ENCODE measurements at regions not wholly inside any gene's neighbourhood (a gene's known extent, or its start where the extent isn't known, plus 50 kb on each side); places are given as distances from the start of the nearest gene placed in this dataset.

DNA sequence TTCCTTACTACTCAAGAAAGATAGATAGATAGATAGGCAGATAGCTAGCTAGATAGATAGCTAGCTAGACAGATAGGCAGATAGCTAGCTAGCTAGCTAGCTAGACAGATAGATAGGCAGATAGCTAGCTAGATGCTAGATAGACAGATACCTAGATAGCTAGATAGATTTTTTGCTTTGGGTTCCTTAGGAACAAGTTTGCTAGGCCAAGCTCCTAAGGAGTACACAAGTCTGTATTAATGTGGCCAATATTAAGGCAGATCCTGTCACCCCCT is 61.7 kb upstream of the VPREB1 start:
- TF ChIP-seq, protein P1, sequence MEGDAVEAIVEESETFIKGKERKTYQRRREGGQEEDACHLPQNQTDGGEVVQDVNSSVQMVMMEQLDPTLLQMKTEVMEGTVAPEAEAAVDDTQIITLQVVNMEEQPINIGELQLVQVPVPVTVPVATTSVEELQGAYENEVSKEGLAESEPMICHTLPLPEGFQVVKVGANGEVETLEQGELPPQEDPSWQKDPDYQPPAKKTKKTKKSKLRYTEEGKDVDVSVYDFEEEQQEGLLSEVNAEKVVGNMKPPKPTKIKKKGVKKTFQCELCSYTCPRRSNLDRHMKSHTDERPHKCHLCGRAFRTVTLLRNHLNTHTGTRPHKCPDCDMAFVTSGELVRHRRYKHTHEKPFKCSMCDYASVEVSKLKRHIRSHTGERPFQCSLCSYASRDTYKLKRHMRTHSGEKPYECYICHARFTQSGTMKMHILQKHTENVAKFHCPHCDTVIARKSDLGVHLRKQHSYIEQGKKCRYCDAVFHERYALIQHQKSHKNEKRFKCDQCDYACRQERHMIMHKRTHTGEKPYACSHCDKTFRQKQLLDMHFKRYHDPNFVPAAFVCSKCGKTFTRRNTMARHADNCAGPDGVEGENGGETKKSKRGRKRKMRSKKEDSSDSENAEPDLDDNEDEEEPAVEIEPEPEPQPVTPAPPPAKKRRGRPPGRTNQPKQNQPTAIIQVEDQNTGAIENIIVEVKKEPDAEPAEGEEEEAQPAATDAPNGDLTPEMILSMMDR (conservative IDR thresholded peaks at IDR 0.05; ENCODE audit: low read depth, low read length), result no peak
- TF ChIP-seq EZH2 (IDR thresholded peaks at IDR 0.05; ENCODE audit: borderline replicate concordance, low read depth, low read length, poor library complexity, severe bottlenecking), result no peak

Measured in A673 (cell line).